GM23338 (cell line): ENCODE measurements at regions not wholly inside any gene's neighbourhood (a gene's known extent, or its start where the extent isn't known, plus 50 kb on each side); places are given as distances from the start of the nearest gene placed in this dataset.
"Not testable (repeated sequence)": the region's sequence is repeated elsewhere in the genome, so short reads cannot be mapped to it uniquely, and the experiment has no call there.

Source experiments
- ATAC-seq: fragments of 200-7000 bp; cut with Tn5 transposase; 3 replicates; pipeline ENCODE4 v1.9.1; 2020
- DNase-seq: peaks from one replicate; pipeline ENCODE4 v3.0.0-alpha.2; 2015; ENCODE audit warnings: low spot score
- H2AFZ ChIP-seq: fragments of 200-600 bp; sonication (generic); 2 replicates; pipeline ENCODE4 v1.8.0; 2016; ENCODE audit warnings: antibody characterized with exemption, mild to moderate bottlenecking, moderate library complexity
- H3F3A ChIP-seq: fragments of 200-600 bp; sonication (generic); replicated peaks from 2 replicates; pipeline ENCODE4 v1.8.0; 2017; ENCODE audit warnings: antibody characterized with exemption, mixed run types, low read depth
- H3K27ac ChIP-seq: fragments of 200-600 bp; sonication (generic); 2 replicates; pipeline ENCODE4 v1.6.1; 2016; ENCODE audit warnings: low read depth
- H3K27me3 ChIP-seq: fragments of 200-600 bp; sonication (generic); 2 replicates; pipeline ENCODE4 v1.8.0; 2016; ENCODE audit warnings: mild to moderate bottlenecking, mixed run types, moderate library complexity; ENCODE audit not compliant: insufficient read depth
- H3K36me3 ChIP-seq: fragments of 200-600 bp; sonication (generic); 2 replicates; pipeline ENCODE4 v1.8.0; 2016; ENCODE audit warnings: mild to moderate bottlenecking; ENCODE audit not compliant: insufficient read depth
- H3K4me1 ChIP-seq: fragments of 200-600 bp; sonication (generic); 2 replicates; pipeline ENCODE4 v1.8.0; 2016; ENCODE audit warnings: mild to moderate bottlenecking, moderate library complexity; ENCODE audit not compliant: insufficient read depth
- H3K4me2 ChIP-seq: fragments of 200-600 bp; sonication (generic); 2 replicates; pipeline ENCODE4 v1.7.1; 2017; ENCODE audit warnings: mixed run types
- H3K4me3 ChIP-seq: fragments of 200-600 bp; sonication (generic); 2 replicates; pipeline ENCODE4 v1.6.1; 2016; ENCODE audit warnings: mixed run types
- H3K79me2 ChIP-seq: fragments of 200-600 bp; sonication (generic); replicated peaks from 2 replicates; pipeline ENCODE4 v1.8.0; 2017; ENCODE audit warnings: mild to moderate bottlenecking; ENCODE audit not compliant: insufficient read depth
- H3K9me2 ChIP-seq: fragments of 200-600 bp; sonication (generic); 2 replicates; pipeline ENCODE4 v1.8.0; 2017; ENCODE audit not compliant: insufficient read depth
- H4K20me1 ChIP-seq: fragments of 200-600 bp; sonication (generic); replicated peaks from 2 replicates; pipeline ENCODE4 v1.8.0; 2017; ENCODE audit warnings: mild to moderate bottlenecking; ENCODE audit not compliant: insufficient read depth
- H3K27ac Mint-ChIP-seq: 2 replicates; pipeline ENCODE4 v1.8.0; 2020; ENCODE audit warnings: inconsistent platforms, mild to moderate bottlenecking, moderate library complexity, mixed read lengths
- H3K27me3 Mint-ChIP-seq: 3 replicates; pipeline ENCODE4 v1.8.0; 2022; ENCODE audit warnings: low read depth, mild to moderate bottlenecking, moderate library complexity, mixed read lengths, inconsistent platforms; ENCODE audit not compliant: insufficient read depth, poor library complexity
- H3K36me3 Mint-ChIP-seq: 3 replicates; pipeline ENCODE4 v1.8.0; 2021; ENCODE audit warnings: low read depth, mild to moderate bottlenecking, inconsistent platforms, moderate library complexity, mixed read lengths
- H3K4me1 Mint-ChIP-seq: 3 replicates; pipeline ENCODE4 v1.8.0; 2020; ENCODE audit warnings: mild to moderate bottlenecking, inconsistent platforms, mixed read lengths
- H3K4me3 Mint-ChIP-seq: 3 replicates; pipeline ENCODE4 v1.8.0; 2021; ENCODE audit warnings: moderate library complexity, mild to moderate bottlenecking, inconsistent platforms, mixed read lengths
- H3K9me3 Mint-ChIP-seq: 3 replicates; pipeline ENCODE4 v1.8.0; 2020; ENCODE audit warnings: moderate library complexity, mild to moderate bottlenecking, inconsistent platforms, mixed read lengths
- CREB1 ChIP-seq: fragments of 250-450 bp; sonication (Bioruptor Pico); IDR thresholded peaks from 2 replicates; pipeline ENCODE4 v1.5.0; 2020; ENCODE audit warnings: low read depth, mild to moderate bottlenecking, moderate library complexity
- CTCF ChIP-seq, 2 experiments: fragments of 200-600 bp in 1 of 2; sonication (generic) in 1 of 2; conservative IDR thresholded peaks; 2 replicates each; pipeline versions ENCODE4 v1.5.1 to v1.6.1; 2016 to 2017; ENCODE audit warnings: antibody characterized with exemption in 2 of 2, low read depth in 2 of 2, mild to moderate bottlenecking in 2 of 2, moderate library complexity in 1 of 2
- ETS1 ChIP-seq: IDR thresholded peaks from 2 replicates; pipeline ENCODE4 v1.6.1; 2016; ENCODE audit warnings: antibody characterized with exemption
- EZH2 ChIP-seq: fragments of 200-600 bp; sonication (generic); IDR thresholded peaks from one replicate; pipeline ENCODE4 v1.8.0; 2017; ENCODE audit warnings: antibody characterized with exemption, mild to moderate bottlenecking, low read depth; ENCODE audit not compliant: unreplicated experiment
- EZH2phosphoT487 ChIP-seq: fragments of 200-600 bp; sonication (generic); IDR thresholded peaks from one replicate; pipeline ENCODE4 v1.8.1; 2018; ENCODE audit warnings: antibody characterized with exemption; ENCODE audit not compliant: unreplicated experiment
- JUNB ChIP-seq: IDR thresholded peaks from one replicate; pipeline ENCODE4 v1.6.1; 2016; ENCODE audit warnings: antibody characterized with exemption; ENCODE audit not compliant: unreplicated experiment
- NANOG ChIP-seq: IDR thresholded peaks from 2 replicates; pipeline ENCODE4 v1.6.1; 2016; ENCODE audit warnings: antibody characterized with exemption, borderline replicate concordance
- POLR2AphosphoS5 ChIP-seq: IDR thresholded peaks from 2 replicates; pipeline ENCODE4 v1.6.1; 2016; ENCODE audit warnings: antibody characterized with exemption, low read depth
- REST ChIP-seq: IDR thresholded peaks from one replicate; pipeline ENCODE4 v1.6.1; 2018; ENCODE audit warnings: antibody characterized with exemption; ENCODE audit not compliant: unreplicated experiment
- STAT1 ChIP-seq: IDR thresholded peaks from one replicate; pipeline ENCODE4 v1.6.1; 2016; ENCODE audit warnings: antibody characterized with exemption; ENCODE audit not compliant: unreplicated experiment
- ZNF114 ChIP-seq: fragments of 250-450 bp; sonication (Bioruptor Pico); IDR thresholded peaks from 2 replicates; pipeline ENCODE4 v1.5.0; 2020; ENCODE audit warnings: mild to moderate bottlenecking, moderate library complexity
- ZNF331 ChIP-seq: fragments of 250-450 bp; sonication (Bioruptor Pico); IDR thresholded peaks from 2 replicates; pipeline ENCODE4 v1.5.0; 2020; ENCODE audit warnings: low read depth, mild to moderate bottlenecking, moderate library complexity

GRCh38 chr6:20023549-20024315 is 186.6 kb downstream of the ID4 start:
- not testable (repeated sequence) for H3K4me3 Mint-ChIP-seq, H4K20me1 ChIP-seq, H3K27ac Mint-ChIP-seq, H3K27me3 ChIP-seq, H3K36me3 Mint-ChIP-seq, H3K4me3 ChIP-seq, H3K4me2 ChIP-seq, H3K79me2 ChIP-seq, H3K9me2 ChIP-seq, H3K36me3 ChIP-seq, H2AFZ ChIP-seq, H3K27me3 Mint-ChIP-seq, H3K9me3 Mint-ChIP-seq, H3K4me1 ChIP-seq, H3K27ac ChIP-seq, H3F3A ChIP-seq, H3K4me1 Mint-ChIP-seq, DNase-seq, ATAC-seq

- no peak for DNase-seq
- Histone ChIP-seq H3K27me3 (no peaks in the 10 kb centered on the region), H3K4me1 (no peaks in the 10 kb centered on the region), H3F3A (no peaks in the 10 kb centered on the region), H3K79me2 (no peaks in the 10 kb centered on the region), H2AFZ (no peak overlapping the region), H3K9me2 (0 out of 2 replicates have a peak, but pooled peaks cover 6% of the 10 kb centered on the region), H3K4me2 (no peak overlapping the region), H3K36me3 (no peaks in the 10 kb centered on the region), H3K27ac (no peak overlapping the region), H4K20me1 (no peaks in the 10 kb centered on the region), H3K4me3 (no peak overlapping the region)
- Mint-ChIP-seq H3K9me3 (no peaks in the 10 kb centered on the region; the same call in 2 of the 3 replicates), H3K4me1 (peaks cover 5% of the 10 kb centered on the region; the same call in 2 of the 3 replicates), H3K36me3 (no peaks in the 10 kb centered on the region), H3K27me3 (peaks cover 3% of the 10 kb centered on the region), H3K27ac (no peak overlapping the region), H3K4me3 (no peak overlapping the region)
- no peak for ATAC-seq
- no peak for TF ChIP-seq ZNF114 (CRISPR knock-in tag)
- TF ChIP-seq NANOG, result no peak
- no peak for TF ChIP-seq EZH2phosphoT487
- TF ChIP-seq ETS1, result no peak
- TF ChIP-seq CTCF (conservative IDR thresholded peaks at IDR 0.05; ENCODE audit: low read depth in 2 of 2), result no peak
- no peak for TF ChIP-seq JUNB
- no peak for TF ChIP-seq EZH2
- TF ChIP-seq CREB1 (CRISPR knock-in tag), result no peak
- TF ChIP-seq STAT1, result no peak
- no peak for TF ChIP-seq ZNF331
- no peak for TF ChIP-seq REST
- TF ChIP-seq POLR2AphosphoS5, result no peak
Observed at GRCh38 chr6:20024316-20024673, 187.1 kb downstream of the ID4 start.
